Activated CD4-positive, alpha-beta T cell treated with anti-CD3 and anti-CD28 coated beads for 48 hours (primary cell): ENCODE measurements at regions not wholly inside any gene's neighbourhood (a gene's known extent, or its start where the extent isn't known, plus 50 kb on each side); places are given as distances from the start of the nearest gene placed in this dataset.
"Not testable (repeated sequence)": the region's sequence is repeated elsewhere in the genome, so short reads cannot be mapped to it uniquely, and the experiment has no call there.

Experiments
- DNase-seq: peaks from one replicate; pipeline ENCODE4 v3.0.0-alpha.2; 2020

GRCh38 chr22:22346401-22347107, 102.0 kb downstream of the VPREB1 start:
- DNase-seq = no peak

- peak; percentile 7 for DNase-seq
These were observed 103.7 kb downstream of the VPREB1 start for GRCh38 chr22:22348127-22348814.

- DNase-seq = no peak
These were observed 104.3 kb downstream of the VPREB1 start for GRCh38 chr22:22348815-22349454.

GRCh38 chr22:22349455-22349836, 104.9 kb downstream of the VPREB1 start:
- no peak for DNase-seq

- no peak for DNase-seq
These were observed 106.8 kb downstream of the VPREB1 start for GRCh38 chr22:22351366-22351765.

- no peak for DNase-seq
These were observed 107.9 kb downstream of the VPREB1 start for GRCh38 chr22:22352371-22352999.

GRCh38 chr22:22355096-22355834, 110.7 kb downstream of the VPREB1 start:
- DNase-seq = no peak

GRCh38 chr22:22357024-22357883, 112.7 kb downstream of the VPREB1 start:
- DNase-seq = peak; percentile 91

- no peak for DNase-seq
These were observed 113.6 kb downstream of the VPREB1 start for GRCh38 chr22:22358152-22358551.

GRCh38 chr22:22358686-22359085, 114.1 kb downstream of the VPREB1 start:
- no peak for DNase-seq

GRCh38 chr22:22359465-22359864, 114.9 kb downstream of the VPREB1 start:
- DNase-seq = no peak

- no peak for DNase-seq
These were observed 115.4 kb downstream of the VPREB1 start for GRCh38 chr22:22360014-22360413.

- DNase-seq = no peak
These were observed 117.7 kb downstream of the VPREB1 start for GRCh38 chr22:22362311-22362710.

GRCh38 chr22:22362936-22363335, 118.3 kb downstream of the VPREB1 start:
- DNase-seq = no peak

- DNase-seq = no peak
These were observed 119.6 kb downstream of the VPREB1 start for GRCh38 chr22:22364207-22364606.

GRCh38 chr22:22366537-22366936, 122.0 kb downstream of the VPREB1 start:
- DNase-seq = no peak

- no peak for DNase-seq
These were observed 123.9 kb downstream of the VPREB1 start for GRCh38 chr22:22368516-22368915.

GRCh38 chr22:22369219-22369963, 124.8 kb downstream of the VPREB1 start:
- DNase-seq = not testable (repeated sequence)

- no peak for DNase-seq
These were observed 125.3 kb downstream of the VPREB1 start for GRCh38 chr22:22369964-22370270.

GRCh38 chr22:22371031-22371541, 126.5 kb downstream of the VPREB1 start:
- DNase-seq = no peak

GRCh38 chr22:22372086-22372485, 127.5 kb downstream of the VPREB1 start:
- no peak for DNase-seq
